Heart right ventricle (tissue), 16 donors: ENCODE measurements at regions not wholly inside any gene's neighbourhood (a gene's known extent, or its start where the extent isn't known, plus 50 kb on each side); places are given as distances from the start of the nearest gene placed in this dataset.

Experiments
- ATAC-seq, 8 donors: fragments of 200-7000 bp; cut with Tn5 transposase; one replicate each; pipeline ENCODE4 v1.9.1; 2020; ENCODE audit warnings: mild to moderate bottlenecking in 8 of 8, moderate library complexity in 8 of 8, moderate number of reproducible peaks in 1 of 8
- DNase-seq, 2 donors: peaks; one replicate each; pipeline ENCODE4 v3.0.0-alpha.2; 2020
- H3K27ac ChIP-seq, 10 donors: fragments of 200-600 bp; sonication (generic) in 2 of 10; one replicate each; pipeline versions ENCODE4 v1.5.0 to v1.8.0; 2020 to 2022; ENCODE audit warnings: mild to moderate bottlenecking in 3 of 10
- H3K27me3 ChIP-seq, 7 donors: fragments of 200-600 bp; one replicate each; pipeline ENCODE4 v1.8.0; 2021 to 2022; ENCODE audit warnings: mild to moderate bottlenecking in 2 of 7
- H3K36me3 ChIP-seq, 9 donors: fragments of 200-600 bp; sonication (generic) in 1 of 9; one replicate each; pipeline versions ENCODE4 v1.5.0 to v1.8.0; 2020 to 2022; ENCODE audit warnings: mild to moderate bottlenecking in 2 of 9
- H3K4me1 ChIP-seq, 9 donors: fragments of 200-600 bp; sonication (generic) in 1 of 9; one replicate each; pipeline versions ENCODE4 v1.5.0 to v1.8.0; 2020 to 2022; ENCODE audit warnings: mild to moderate bottlenecking in 4 of 9
- H3K4me3 ChIP-seq, 10 donors: fragments of 200-600 bp; sonication (generic) in 2 of 10; one replicate each; pipeline versions ENCODE4 v1.5.0 to v1.8.0; 2020 to 2022; ENCODE audit warnings: mild to moderate bottlenecking in 7 of 10, moderate library complexity in 2 of 10
- H3K9me3 ChIP-seq, 11 donors: fragments of 200-600 bp in 10 of 11; sonication (generic) in 2 of 11; one replicate each; pipeline versions ENCODE4 v1.5.0 to v1.8.0; 2013 to 2022; ENCODE audit warnings: mild to moderate bottlenecking in 2 of 11, control low read depth in 1 of 11, moderate library complexity in 1 of 11
- WGBS, 2 donors: extraction: QIAGEN DNeasy Blood & Tissue Kit; methylation state at CpG; one replicate each; pipeline ENCODE4 v1.1.7; 2013; ENCODE audit warnings: inconsistent platforms in 1 of 2; 5-methylcytosine and 5-hydroxymethylcytosine counted together
- intact Hi-C, 10 donors: fragments of 100-400 bp; cut with DNase I; formaldehyde crosslinking; loops; one replicate each; pipeline versions ENCODE4 v1.11.1 to v1.14.2; 2022
- TF ChIP-seq, protein P1 (sequence below), 9 donors: fragments of 200-600 bp; sonication (generic) in 2 of 9; IDR thresholded peaks; one replicate each; pipeline versions ENCODE4 v1.5.0 to v1.8.0; 2021 to 2022; ENCODE audit warnings: antibody characterized with exemption in 9 of 9, mild to moderate bottlenecking in 5 of 9, moderate library complexity in 1 of 9
- donor health status: Arrhythmogenic right ventricular cardiomyopathy.
- donor health status: ischemic (EF 13 %, LVEDD 7.1; RV severe dilation, severe dysfunction).
- donor health status: healthy with polysubstance abuse.
- donor health status: DM: no; HTN: yes; CAD: no.
- donor health status: DM: no; HTN: no; CAD: no.
- donor health status: ischemic (EF 25% LVEDD 6.9; RV normal size, moderate dysfunction).
- donor health status: ischemic (EF 25% LVEDD 5.7; RV mildly dilated, moderate dysfunction).
- donor health status: healthy.
- donor health status: DM: yes; HTN: yes; CAD: no.
- donor health status: Ischemic cardiomyopathy.
- donor health status: ischemic (EF 35%, LVEDD 5.7; RV mildly dilated, moderate dysfunction).
- donor health status: nonischemic (EF 11% LVEDD 7.7; RV severe dilation, severe dysfunction).
- donor health status: DM: yes; HTN: yes; CAD: no.
- donor health status: PGD.
- donor health status: ischemic (EF 29% LVEDD 5.4; RV normal size, mild dysfunction).
- donor health status: nonischemic (EF 23%, LVEDD 6.1; RV moderate dilation, normal function).

DNA sequence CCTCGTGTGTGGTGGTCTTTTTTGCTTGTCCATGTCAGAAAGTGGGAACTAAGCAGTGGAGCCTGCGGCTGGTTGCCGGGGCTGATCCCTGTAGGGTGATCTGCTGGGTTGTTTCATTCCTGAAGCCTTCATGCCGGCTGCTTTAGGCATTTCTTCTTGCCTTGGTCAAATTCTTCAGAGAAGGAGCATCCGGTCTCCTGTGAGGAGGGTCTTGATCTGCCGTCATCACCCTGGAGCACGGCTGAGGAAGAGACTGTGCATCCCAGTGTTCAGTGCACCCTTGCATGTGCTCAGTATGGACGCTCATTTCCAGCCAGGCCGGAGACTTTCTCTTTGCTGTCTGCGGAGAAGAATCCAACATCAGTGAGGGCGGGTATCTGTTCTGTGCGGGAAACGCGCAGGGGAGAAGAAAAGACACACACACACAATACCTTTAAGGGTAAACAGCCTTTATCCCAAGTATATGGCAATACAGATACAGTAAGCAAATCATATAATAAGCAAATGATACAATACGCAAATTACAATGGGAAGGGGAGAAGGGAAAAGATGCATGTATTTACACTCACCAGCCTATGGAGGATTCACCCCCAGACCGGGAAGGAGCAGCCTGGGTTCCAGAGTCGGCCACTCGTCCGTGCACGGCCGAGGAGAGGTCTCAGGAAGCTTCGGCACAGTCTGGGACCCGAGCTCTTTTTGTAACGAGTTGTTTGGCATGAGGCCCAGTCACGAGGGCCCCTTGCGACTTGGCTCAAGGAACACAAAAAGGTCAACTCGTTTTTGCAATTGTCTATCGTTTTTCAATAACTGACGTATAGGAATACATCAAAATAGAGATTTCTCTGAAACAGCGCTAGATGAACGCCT is 1366.8 kb upstream of the TMEM132C start:
- no peak for DNase-seq
- Histone ChIP-seq H3K4me3 (no peak overlapping the region), H3K36me3 (no peaks in the 10 kb centered on the region), H3K27me3 (peaks cover 0 to 32% (median 2%) of the 10 kb centered on the region in 7 donors), H3K9me3 (no peaks in the 10 kb centered on the region), H3K27ac (no peak overlapping the region), H3K4me1 (no peaks in the 10 kb centered on the region)
- intact Hi-C loops, result no loop called here
- TF ChIP-seq, protein P1, sequence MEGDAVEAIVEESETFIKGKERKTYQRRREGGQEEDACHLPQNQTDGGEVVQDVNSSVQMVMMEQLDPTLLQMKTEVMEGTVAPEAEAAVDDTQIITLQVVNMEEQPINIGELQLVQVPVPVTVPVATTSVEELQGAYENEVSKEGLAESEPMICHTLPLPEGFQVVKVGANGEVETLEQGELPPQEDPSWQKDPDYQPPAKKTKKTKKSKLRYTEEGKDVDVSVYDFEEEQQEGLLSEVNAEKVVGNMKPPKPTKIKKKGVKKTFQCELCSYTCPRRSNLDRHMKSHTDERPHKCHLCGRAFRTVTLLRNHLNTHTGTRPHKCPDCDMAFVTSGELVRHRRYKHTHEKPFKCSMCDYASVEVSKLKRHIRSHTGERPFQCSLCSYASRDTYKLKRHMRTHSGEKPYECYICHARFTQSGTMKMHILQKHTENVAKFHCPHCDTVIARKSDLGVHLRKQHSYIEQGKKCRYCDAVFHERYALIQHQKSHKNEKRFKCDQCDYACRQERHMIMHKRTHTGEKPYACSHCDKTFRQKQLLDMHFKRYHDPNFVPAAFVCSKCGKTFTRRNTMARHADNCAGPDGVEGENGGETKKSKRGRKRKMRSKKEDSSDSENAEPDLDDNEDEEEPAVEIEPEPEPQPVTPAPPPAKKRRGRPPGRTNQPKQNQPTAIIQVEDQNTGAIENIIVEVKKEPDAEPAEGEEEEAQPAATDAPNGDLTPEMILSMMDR (IDR thresholded peaks at IDR 0.05), result no peak
- WGBS, 2 donors, result 69 to 72% methylated on average over 31 of the region's 31 CpGs
- no peak for ATAC-seq

DNA sequence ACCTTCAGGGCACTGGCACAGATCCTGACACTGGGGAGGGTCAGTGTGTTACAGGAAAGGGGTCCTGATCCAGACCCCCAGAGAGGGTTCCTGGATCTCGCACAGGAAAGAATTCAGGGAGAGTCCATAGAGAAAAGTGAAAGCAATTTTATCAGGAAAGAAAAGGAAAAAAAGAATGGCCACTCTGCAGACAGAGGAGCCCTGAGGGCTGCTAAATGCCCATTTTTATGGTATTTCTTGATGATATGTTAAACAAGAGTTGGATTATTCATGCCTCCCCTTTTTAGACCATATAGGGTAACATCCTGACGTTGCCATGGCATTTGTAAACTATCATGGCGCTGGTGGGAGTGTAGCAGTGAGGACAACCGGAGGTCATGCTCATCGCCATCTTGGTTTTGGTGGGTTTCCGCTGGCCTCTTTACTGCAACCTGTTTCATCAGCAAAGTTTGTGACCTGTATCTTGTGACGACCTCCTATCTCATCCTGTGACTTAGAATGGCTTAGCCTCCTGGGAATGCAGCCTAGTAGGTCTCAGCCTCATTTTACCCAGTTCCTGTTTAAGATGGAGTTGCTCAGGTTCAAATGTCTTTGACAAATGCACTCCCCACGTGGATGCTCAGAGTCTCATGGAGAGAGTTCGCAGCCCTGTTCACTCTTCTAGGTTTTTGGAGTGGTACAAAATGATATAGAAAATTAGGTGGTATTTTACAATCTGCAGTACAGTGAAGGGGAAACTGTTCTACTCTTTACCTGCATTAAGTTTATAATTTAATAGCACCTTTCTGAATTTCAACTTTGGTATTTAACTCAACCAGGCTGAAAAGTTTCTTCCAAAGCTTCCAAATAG is 1363.7 kb upstream of the TMEM132C start:
- TF ChIP-seq, protein P1 (IDR thresholded peaks at IDR 0.05), result no peak

DNA sequence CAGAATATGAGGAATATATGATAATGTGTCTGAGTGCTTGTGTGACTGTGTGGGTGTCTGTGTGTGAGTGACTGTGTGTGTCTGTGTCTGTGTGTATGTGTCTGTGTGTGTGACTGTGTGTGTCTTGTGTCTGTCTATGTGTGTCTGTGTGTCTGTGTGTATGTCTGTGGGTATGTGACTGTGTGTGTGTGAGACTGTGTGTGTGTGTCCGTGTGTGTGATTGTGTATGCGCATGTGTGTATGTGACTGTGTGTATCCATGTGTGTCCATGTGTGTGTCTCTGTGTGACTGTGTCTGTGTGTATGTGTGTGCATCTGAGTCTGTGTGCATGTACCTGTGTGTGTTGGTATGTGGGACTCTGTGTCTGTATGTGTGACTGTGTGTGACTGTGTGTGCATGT is 1361.2 kb upstream of the TMEM132C start:
- H3K9me3 ChIP-seq, result no peaks in the 10 kb centered on the region
- ATAC-seq (no peak), DNase-seq (no peak)
- H3K27me3 ChIP-seq, result peaks cover 0 to 29% (median 6%) of the 10 kb centered on the region in 7 donors
- no peak overlapping the region for H3K27ac ChIP-seq
- TF ChIP-seq, protein P1 (IDR thresholded peaks at IDR 0.05), result no peak
- H3K4me1 ChIP-seq, result no peaks in the 10 kb centered on the region
- H3K4me3 ChIP-seq, result no peak overlapping the region
- intact Hi-C loops, result no loop called here
- no peaks in the 10 kb centered on the region for H3K36me3 ChIP-seq
- WGBS, 2 donors, result 95 to 97% methylated on average over 2 of the region's 2 CpGs

More for the DNA sequence above, 1363.7 kb upstream of the TMEM132C start:
- Histone ChIP-seq H3K4me1 (no peaks in the 10 kb centered on the region), H3K27ac (no peak overlapping the region), H3K27me3 (peaks cover 0 to 32% (median 6%) of the 10 kb centered on the region in 7 donors), H3K36me3 (no peaks in the 10 kb centered on the region), H3K9me3 (no peaks in the 10 kb centered on the region), H3K4me3 (no peak overlapping the region)
- 66 to 67% methylated on average over 9 of the region's 9 CpGs for whole genome bisulfite sequencing, 2 donors
- no peak for ATAC-seq
- intact Hi-C loops, result no loop called here
- DNase-seq, result no peak

GRCh38 chr12:126907900-126908764 is 1358.8 kb upstream of the TMEM132C start:
- no peaks in the 10 kb centered on the region for H3K4me1 ChIP-seq
- H3K27ac ChIP-seq, result no peak overlapping the region
- no peak for DNase-seq
- WGBS, 2 donors, result 61% methylated on average over 6 of the region's 6 CpGs
- peaks cover 0 to 29% (median 6%) of the 10 kb centered on the region in 7 donors for H3K27me3 ChIP-seq
- ATAC-seq, result no peak
- H3K4me3 ChIP-seq, result no peak overlapping the region
- H3K36me3 ChIP-seq, result no peaks in the 10 kb centered on the region
- intact Hi-C loops, result no loop called here
- TF ChIP-seq, protein P1 (IDR thresholded peaks at IDR 0.05), result no peak
- no peaks in the 10 kb centered on the region for H3K9me3 ChIP-seq
